Uterus (tissue), 3 donors: ENCODE measurements at regions not wholly inside any gene's neighbourhood (a gene's known extent, or its start where the extent isn't known, plus 50 kb on each side); places are given as distances from the start of the nearest gene placed in this dataset.

Experiments
- DNase-seq, 2 donors: peaks; one replicate each; pipeline ENCODE4 v3.0.0-alpha.2; 2019 to 2020
- H3K27ac ChIP-seq, 2 donors: fragments of 200-600 bp; sonication (generic); 1 replicate in 1 of 2; 2 replicates in 1 of 2; pipeline ENCODE4 v1.5.1; 2016 to 2018
- H3K27me3 ChIP-seq, 2 donors: fragments of 200-600 bp; sonication (generic); one replicate each; pipeline ENCODE4 v1.5.1; 2018 to 2019; ENCODE audit warnings: control low read depth in 1 of 2
- H3K36me3 ChIP-seq, 2 donors: fragments of 200-600 bp; sonication (generic); one replicate each; pipeline ENCODE4 v1.5.1; 2019; ENCODE audit warnings: control low read depth in 1 of 2
- H3K4me1 ChIP-seq, 2 donors: fragments of 200-600 bp; sonication (generic); one replicate each; pipeline ENCODE4 v1.5.1; 2018 to 2019; ENCODE audit warnings: control low read depth in 1 of 2
- H3K4me3 ChIP-seq, 2 donors: fragments of 200-600 bp; sonication (generic); 1 replicate in 1 of 2; 2 replicates in 1 of 2; pipeline ENCODE4 v1.5.1; 2018 to 2019; ENCODE audit warnings: mild to moderate bottlenecking in 1 of 2
- H3K9me3 ChIP-seq, 2 donors: fragments of 200-600 bp; sonication (generic); one replicate each; pipeline ENCODE4 v1.5.1; 2019; ENCODE audit warnings: control low read depth in 1 of 2
- CTCF ChIP-seq, 4 experiments: fragments of 200-600 bp in 2 of 4; fragments of 450-650 bp in 2 of 4; sonication (generic) in 2 of 4; IDR thresholded peaks; one replicate each; pipeline ENCODE4 v1.5.1; 2016 to 2019; ENCODE audit warnings: antibody characterized with exemption in 4 of 4, mild to moderate bottlenecking in 2 of 4, moderate library complexity in 1 of 4
- POLR2A ChIP-seq, 2 donors: fragments of 450-650 bp; IDR thresholded peaks; one replicate each; pipeline ENCODE4 v1.6.1; 2016; ENCODE audit warnings: antibody characterized with exemption in 2 of 2, mild to moderate bottlenecking in 1 of 2, moderate library complexity in 1 of 2
- intact Hi-C: fragments of 100-400 bp; cut with DNase I; formaldehyde crosslinking; loops from one replicate; pipeline ENCODE4 v1.15.1; 2023; ENCODE audit warnings: low total_unique reads
- donor health status: DM: yes; HTN: yes; CAD: no.

- Histone ChIP-seq H3K36me3 (no peaks in the 10 kb centered on the region), H3K27me3 (no peaks in the 10 kb centered on the region), H3K4me1 (no peaks in the 10 kb centered on the region), H3K27ac (no peak overlapping the region), H3K4me3 (no peak overlapping the region), H3K9me3 (no peaks in the 10 kb centered on the region)
- intact Hi-C loops: no loop called here
- no peak for DNase-seq
- TF ChIP-seq POLR2A (IDR thresholded peaks at IDR 0.05): no peak
- no peak for TF ChIP-seq CTCF (IDR thresholded peaks at IDR 0.05)
Observed at GRCh38 chr4:173766171-173766600, 236.2 kb upstream of the HAND2 start.

- DNase-seq: no peak
- no peaks in the 10 kb centered on the region for H3K27me3 ChIP-seq
- no peak overlapping the region for H3K27ac ChIP-seq
- TF ChIP-seq CTCF (IDR thresholded peaks at IDR 0.05): no peak
- intact Hi-C loops: no loop called here
- H3K4me1 ChIP-seq: no peaks in the 10 kb centered on the region
- H3K36me3 ChIP-seq: no peaks in the 10 kb centered on the region
- H3K9me3 ChIP-seq: no peaks in the 10 kb centered on the region
- no peak overlapping the region for H3K4me3 ChIP-seq
Observed at GRCh38 chr4:173765751-173766150, 235.7 kb upstream of the HAND2 start.

GRCh38 chr4:173763389-173763788 lies 233.4 kb upstream of the HAND2 start:
- intact Hi-C loops: no loop called here
- Histone ChIP-seq H3K4me1 (no peaks in the 10 kb centered on the region), H3K27me3 (no peaks in the 10 kb centered on the region), H3K4me3 (no peak overlapping the region), H3K36me3 (no peaks in the 10 kb centered on the region), H3K9me3 (no peaks in the 10 kb centered on the region), H3K27ac (no peak overlapping the region)
- TF ChIP-seq POLR2A (IDR thresholded peaks at IDR 0.05): no peak
- TF ChIP-seq CTCF (IDR thresholded peaks at IDR 0.05): no peak
- DNase-seq: no peak

- Histone ChIP-seq H3K27me3 (no peaks in the 10 kb centered on the region), H3K4me1 (no peaks in the 10 kb centered on the region), H3K36me3 (no peaks in the 10 kb centered on the region), H3K9me3 (no peaks in the 10 kb centered on the region), H3K4me3 (no peak overlapping the region), H3K27ac (no peak overlapping the region)
- intact Hi-C loops: no loop called here
- TF ChIP-seq POLR2A (IDR thresholded peaks at IDR 0.05) (no peak), CTCF (IDR thresholded peaks at IDR 0.05) (no peak)
- no peak for DNase-seq
Observed at GRCh38 chr4:173761938-173762337, 231.9 kb upstream of the HAND2 start.

- no peaks in the 10 kb centered on the region for H3K36me3 ChIP-seq
- H3K27me3 ChIP-seq: no peaks in the 10 kb centered on the region
- no peak overlapping the region for H3K4me3 ChIP-seq
- H3K9me3 ChIP-seq: no peaks in the 10 kb centered on the region
- no peak overlapping the region for H3K27ac ChIP-seq
- intact Hi-C loops: no loop called here
- TF ChIP-seq POLR2A (IDR thresholded peaks at IDR 0.05): no peak
- no peak for TF ChIP-seq CTCF (IDR thresholded peaks at IDR 0.05)
- DNase-seq: no peak
- H3K4me1 ChIP-seq: no peaks in the 10 kb centered on the region
Observed at GRCh38 chr4:173761236-173761635, 231.2 kb upstream of the HAND2 start.
